ENCODE measurements at regions not wholly inside any gene's neighbourhood (a gene's known extent, or its start where the extent isn't known, plus 50 kb on each side); places are given as distances from the start of the nearest gene placed in this dataset.
"Not testable (repeated sequence)": the region's sequence is repeated elsewhere in the genome, so short reads cannot be mapped to it uniquely, and the experiment has no call there.

DNA sequence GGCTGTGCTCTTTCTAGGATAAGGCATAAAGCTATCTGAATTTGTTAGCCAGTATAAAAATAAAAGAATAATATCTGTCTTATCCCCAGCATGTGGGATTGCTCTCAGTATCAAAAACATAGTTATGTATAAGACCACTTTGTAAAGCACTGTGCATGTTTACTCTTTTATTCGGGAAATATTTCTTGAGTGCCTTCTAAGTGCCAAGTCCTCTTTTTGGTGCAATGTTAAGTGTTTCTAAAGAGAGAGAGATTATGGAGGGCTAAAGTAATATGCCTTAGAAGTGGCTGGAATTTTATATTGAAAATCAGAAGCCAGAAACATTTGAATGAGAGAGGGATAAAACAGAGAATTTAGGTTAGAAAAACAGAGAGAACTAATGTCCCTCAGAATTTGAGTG, 212.0 kb downstream of the ALG10B start:
- CTCF ChIA-PET = no interaction called here
- no peak for DNase-seq (ENCODE audit: low read depth, low spot score)
- POLR2A ChIA-PET = no interaction called here
- no peak overlapping the region for H3K4me3 ChIP-seq (ENCODE audit: low read depth, low read length)
- TF ChIP-seq, protein P1, sequence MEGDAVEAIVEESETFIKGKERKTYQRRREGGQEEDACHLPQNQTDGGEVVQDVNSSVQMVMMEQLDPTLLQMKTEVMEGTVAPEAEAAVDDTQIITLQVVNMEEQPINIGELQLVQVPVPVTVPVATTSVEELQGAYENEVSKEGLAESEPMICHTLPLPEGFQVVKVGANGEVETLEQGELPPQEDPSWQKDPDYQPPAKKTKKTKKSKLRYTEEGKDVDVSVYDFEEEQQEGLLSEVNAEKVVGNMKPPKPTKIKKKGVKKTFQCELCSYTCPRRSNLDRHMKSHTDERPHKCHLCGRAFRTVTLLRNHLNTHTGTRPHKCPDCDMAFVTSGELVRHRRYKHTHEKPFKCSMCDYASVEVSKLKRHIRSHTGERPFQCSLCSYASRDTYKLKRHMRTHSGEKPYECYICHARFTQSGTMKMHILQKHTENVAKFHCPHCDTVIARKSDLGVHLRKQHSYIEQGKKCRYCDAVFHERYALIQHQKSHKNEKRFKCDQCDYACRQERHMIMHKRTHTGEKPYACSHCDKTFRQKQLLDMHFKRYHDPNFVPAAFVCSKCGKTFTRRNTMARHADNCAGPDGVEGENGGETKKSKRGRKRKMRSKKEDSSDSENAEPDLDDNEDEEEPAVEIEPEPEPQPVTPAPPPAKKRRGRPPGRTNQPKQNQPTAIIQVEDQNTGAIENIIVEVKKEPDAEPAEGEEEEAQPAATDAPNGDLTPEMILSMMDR (IDR thresholded peaks at IDR 0.05; ENCODE audit: low read depth, low read length) = no peak
- H3K27me3 ChIP-seq (ENCODE audit: control insufficient read depth, insufficient read depth, low read length) = no peaks in the 10 kb centered on the region
- H3K27ac ChIP-seq (ENCODE audit: low read depth, low read length) = no peak overlapping the region
- peaks cover 2% of the 10 kb centered on the region; the same call in 1 of the 2 replicates for H3K9me3 ChIP-seq (ENCODE audit: control insufficient read depth, insufficient read depth, low read length)

DNA sequence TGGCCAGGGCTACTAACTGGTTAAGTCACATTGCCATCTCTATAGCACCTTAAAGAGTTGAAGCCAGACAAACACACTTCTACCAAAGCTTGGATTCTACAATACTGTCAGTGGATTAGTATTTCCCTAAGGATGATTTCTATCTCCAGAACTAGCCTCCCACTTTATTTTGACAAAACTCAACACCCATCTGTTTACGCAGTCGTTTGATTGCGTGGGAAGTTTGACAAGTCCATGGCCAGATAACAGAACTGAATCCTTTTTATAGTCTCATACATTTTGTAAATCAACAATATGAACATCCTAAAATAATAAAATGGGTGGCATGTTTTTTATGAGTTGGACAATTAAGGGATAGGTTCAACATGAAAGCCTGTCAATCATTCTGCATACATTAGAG, 212.7 kb downstream of the ALG10B start:
- DNase-seq (ENCODE audit: low read depth, low spot score); H3K27ac ChIP-seq (ENCODE audit: low read depth, low read length); POLR2A ChIA-PET; CTCF ChIA-PET; H3K9me3 ChIP-seq (ENCODE audit: control insufficient read depth, insufficient read depth, low read length); H3K4me3 ChIP-seq (ENCODE audit: low read depth, low read length); H3K27me3 ChIP-seq (ENCODE audit: control insufficient read depth, insufficient read depth, low read length): not testable (repeated sequence)

DNA sequence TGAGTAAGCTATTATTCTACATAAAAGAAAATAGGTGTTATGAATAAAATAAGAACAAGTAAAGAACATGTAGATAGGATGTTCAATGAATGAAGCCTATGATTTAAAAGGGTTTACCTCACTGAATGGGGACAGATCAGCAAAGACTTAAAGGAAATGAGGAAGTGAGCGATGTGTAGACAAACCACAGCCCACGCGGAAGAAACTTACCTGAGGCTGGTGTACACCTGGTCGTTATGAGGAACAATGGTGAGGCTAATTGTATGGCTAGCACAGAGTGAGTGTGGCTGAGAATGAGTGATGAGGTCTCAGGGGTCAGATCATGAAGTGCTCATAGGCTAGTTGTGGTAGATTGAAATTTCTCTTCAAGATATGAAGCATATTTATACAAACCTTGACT, 221.7 kb downstream of the ALG10B start:
- ChIA-PET POLR2A (no interaction called here), CTCF (no interaction called here)
- peaks cover 4% of the 10 kb centered on the region; the same call in 1 of the 2 replicates for H3K9me3 ChIP-seq (ENCODE audit: control insufficient read depth, insufficient read depth, low read length)
- no peak overlapping the region for H3K4me3 ChIP-seq (ENCODE audit: low read depth, low read length)
- TF ChIP-seq, protein P1 (IDR thresholded peaks at IDR 0.05; ENCODE audit: low read depth, low read length) = no peak
- no peaks in the 10 kb centered on the region for H3K27me3 ChIP-seq (ENCODE audit: control insufficient read depth, insufficient read depth, low read length)
- no peak for DNase-seq (ENCODE audit: low read depth, low spot score)
- H3K27ac ChIP-seq (ENCODE audit: low read depth, low read length) = no peak overlapping the region

GRCh38 chr12:38540156-38540555, 223.6 kb downstream of the ALG10B start:
- TF ChIP-seq, protein P1 (IDR thresholded peaks at IDR 0.05; ENCODE audit: low read depth, low read length) = no peak
- H3K4me3 ChIP-seq (ENCODE audit: low read depth, low read length) = no peak overlapping the region
- H3K9me3 ChIP-seq (ENCODE audit: control insufficient read depth, insufficient read depth, low read length) = peaks cover 4% of the 10 kb centered on the region; the same call in 1 of the 2 replicates
- ChIA-PET CTCF (no interaction called here), POLR2A (no interaction called here)
- no peak for DNase-seq (ENCODE audit: low read depth, low spot score)
- no peaks in the 10 kb centered on the region for H3K27me3 ChIP-seq (ENCODE audit: control insufficient read depth, insufficient read depth, low read length)
- no peak overlapping the region for H3K27ac ChIP-seq (ENCODE audit: low read depth, low read length)

GRCh38 chr12:38541849-38542248, 225.3 kb downstream of the ALG10B start:
- Histone ChIP-seq H3K27me3 (ENCODE audit: control insufficient read depth, insufficient read depth, low read length) (no peaks in the 10 kb centered on the region), H3K9me3 (ENCODE audit: control insufficient read depth, insufficient read depth, low read length) (peaks cover 4% of the 10 kb centered on the region; the same call in 1 of the 2 replicates), H3K4me3 (ENCODE audit: low read depth, low read length) (no peak overlapping the region), H3K27ac (ENCODE audit: low read depth, low read length) (no peak overlapping the region)
- DNase-seq (ENCODE audit: low read depth, low spot score) = no peak
- CTCF ChIA-PET = no interaction called here
- TF ChIP-seq, protein P1 (IDR thresholded peaks at IDR 0.05; ENCODE audit: low read depth, low read length) = no peak
- POLR2A ChIA-PET = no interaction called here

GRCh38 chr12:38543151-38543550, 226.6 kb downstream of the ALG10B start:
- TF ChIP-seq, protein P1 (IDR thresholded peaks at IDR 0.05; ENCODE audit: low read depth, low read length) = no peak
- no peak for DNase-seq (ENCODE audit: low read depth, low spot score)
- POLR2A ChIA-PET = no interaction called here
- no peak overlapping the region for H3K27ac ChIP-seq (ENCODE audit: low read depth, low read length)
- no peaks in the 10 kb centered on the region for H3K27me3 ChIP-seq (ENCODE audit: control insufficient read depth, insufficient read depth, low read length)
- CTCF ChIA-PET = no interaction called here
- H3K9me3 ChIP-seq (ENCODE audit: control insufficient read depth, insufficient read depth, low read length) = peaks cover 4% of the 10 kb centered on the region; the same call in 1 of the 2 replicates
- H3K4me3 ChIP-seq (ENCODE audit: low read depth, low read length) = no peak overlapping the region

Measured in AG04450 (cell line).